ENCODE measurements at regions not wholly inside any gene's neighbourhood (a gene's known extent, or its start where the extent isn't known, plus 50 kb on each side); places are given as distances from the start of the nearest gene placed in this dataset.
"Not testable (repeated sequence)": the region's sequence is repeated elsewhere in the genome, so short reads cannot be mapped to it uniquely, and the experiment has no call there.

DNA sequence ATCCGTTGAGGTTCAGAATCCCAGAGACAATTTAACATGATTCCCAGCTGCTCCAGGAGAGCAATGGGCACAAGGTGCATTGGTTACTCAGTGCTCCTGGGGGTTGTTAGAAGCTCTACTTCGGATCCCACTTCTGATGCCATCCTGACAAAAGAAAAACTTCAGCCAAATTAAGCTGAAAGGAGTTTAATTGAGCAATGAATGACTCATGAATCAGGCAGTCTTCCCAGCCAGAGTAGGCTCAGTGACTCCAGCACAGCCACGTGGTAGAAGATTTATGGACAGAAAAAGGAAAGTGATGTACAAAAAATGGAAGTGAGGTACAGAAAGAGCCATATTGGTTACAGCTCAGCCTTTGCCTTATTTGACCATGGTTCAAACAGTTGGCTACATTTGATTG lies 95.7 kb downstream of the PWWP3B start:
- Mint-ChIP-seq H3K4me3 (no peak overlapping the region), H3K36me3 (ENCODE audit: low read depth) (no peaks in the 10 kb centered on the region), H3K27me3 (ENCODE audit: low read depth) (no peaks in the 10 kb centered on the region), H3K4me1 (no peaks in the 10 kb centered on the region), H3K9me3 (peaks cover 14% of the 10 kb centered on the region), H3K27ac (ENCODE audit: unreplicated experiment) (no peak overlapping the region)
- TF ChIP-seq, protein P1, sequence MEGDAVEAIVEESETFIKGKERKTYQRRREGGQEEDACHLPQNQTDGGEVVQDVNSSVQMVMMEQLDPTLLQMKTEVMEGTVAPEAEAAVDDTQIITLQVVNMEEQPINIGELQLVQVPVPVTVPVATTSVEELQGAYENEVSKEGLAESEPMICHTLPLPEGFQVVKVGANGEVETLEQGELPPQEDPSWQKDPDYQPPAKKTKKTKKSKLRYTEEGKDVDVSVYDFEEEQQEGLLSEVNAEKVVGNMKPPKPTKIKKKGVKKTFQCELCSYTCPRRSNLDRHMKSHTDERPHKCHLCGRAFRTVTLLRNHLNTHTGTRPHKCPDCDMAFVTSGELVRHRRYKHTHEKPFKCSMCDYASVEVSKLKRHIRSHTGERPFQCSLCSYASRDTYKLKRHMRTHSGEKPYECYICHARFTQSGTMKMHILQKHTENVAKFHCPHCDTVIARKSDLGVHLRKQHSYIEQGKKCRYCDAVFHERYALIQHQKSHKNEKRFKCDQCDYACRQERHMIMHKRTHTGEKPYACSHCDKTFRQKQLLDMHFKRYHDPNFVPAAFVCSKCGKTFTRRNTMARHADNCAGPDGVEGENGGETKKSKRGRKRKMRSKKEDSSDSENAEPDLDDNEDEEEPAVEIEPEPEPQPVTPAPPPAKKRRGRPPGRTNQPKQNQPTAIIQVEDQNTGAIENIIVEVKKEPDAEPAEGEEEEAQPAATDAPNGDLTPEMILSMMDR (conservative IDR thresholded peaks at IDR 0.05): no peak
- DNase-seq (ENCODE audit: low read depth, low spot score): no peak

- H3K4me1 Mint-ChIP-seq; DNase-seq (ENCODE audit: low read depth, low spot score); H3K27ac Mint-ChIP-seq (ENCODE audit: unreplicated experiment); H3K36me3 Mint-ChIP-seq (ENCODE audit: low read depth); H3K9me3 Mint-ChIP-seq; H3K4me3 Mint-ChIP-seq; H3K27me3 Mint-ChIP-seq (ENCODE audit: low read depth): not testable (repeated sequence)
Measured at GRCh38 chrX:106273947-106274587, 106.0 kb downstream of the PWWP3B start.

- H3K4me3 Mint-ChIP-seq; H3K27ac Mint-ChIP-seq (ENCODE audit: unreplicated experiment); H3K9me3 Mint-ChIP-seq; H3K36me3 Mint-ChIP-seq (ENCODE audit: low read depth); H3K4me1 Mint-ChIP-seq; H3K27me3 Mint-ChIP-seq (ENCODE audit: low read depth); DNase-seq (ENCODE audit: low read depth, low spot score): not testable (repeated sequence)
Measured at GRCh38 chrX:106275172-106275571, 107.1 kb downstream of the PWWP3B start.

DNA sequence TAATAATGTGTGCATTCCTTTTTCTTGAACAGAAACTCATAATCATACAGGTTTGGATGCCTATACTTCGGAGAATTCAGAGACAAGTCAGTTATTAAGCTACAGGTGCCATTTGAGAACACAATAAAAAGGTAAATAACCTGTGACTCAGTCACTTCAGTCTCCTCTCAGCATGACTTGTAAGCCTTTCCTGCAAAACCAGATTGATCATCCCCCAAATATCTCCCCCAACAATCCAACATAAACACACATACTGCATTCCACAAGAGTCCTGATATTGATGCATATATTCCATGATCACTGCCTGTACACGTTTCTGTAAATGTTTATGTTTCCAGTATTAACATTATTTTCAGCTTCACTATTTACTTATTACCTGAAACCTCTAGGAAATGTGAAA lies 110.8 kb downstream of the PWWP3B start:
- DNase-seq (ENCODE audit: low read depth, low spot score): no peak
- Mint-ChIP-seq H3K9me3 (peaks cover 3% of the 10 kb centered on the region), H3K4me1 (no peaks in the 10 kb centered on the region), H3K4me3 (no peak overlapping the region), H3K27ac (ENCODE audit: unreplicated experiment) (no peak overlapping the region), H3K27me3 (ENCODE audit: low read depth) (no peaks in the 10 kb centered on the region), H3K36me3 (ENCODE audit: low read depth) (no peaks in the 10 kb centered on the region)
- TF ChIP-seq, protein P1 (conservative IDR thresholded peaks at IDR 0.05): no peak

DNA sequence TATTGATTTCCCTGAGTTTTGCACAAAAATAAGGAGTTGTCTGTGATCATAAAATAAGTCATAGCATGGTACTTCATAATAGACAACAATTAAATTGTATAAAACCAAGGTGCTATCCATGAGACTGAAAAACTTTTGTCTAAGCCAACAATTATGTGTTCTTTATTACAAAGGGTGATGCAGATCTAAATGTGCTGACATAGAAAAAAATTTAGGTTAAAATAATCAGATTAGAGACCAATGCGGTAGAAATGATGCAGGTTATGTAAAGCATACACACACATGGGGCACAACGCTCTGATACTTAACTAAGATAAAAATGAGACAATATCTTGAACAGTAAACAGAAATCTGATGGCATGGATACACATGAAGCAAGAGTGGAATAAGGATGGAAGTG lies 113.3 kb downstream of the PWWP3B start:
- Mint-ChIP-seq H3K4me3 (no peak overlapping the region), H3K36me3 (ENCODE audit: low read depth) (no peaks in the 10 kb centered on the region), H3K4me1 (no peaks in the 10 kb centered on the region), H3K9me3 (peaks cover 3% of the 10 kb centered on the region), H3K27ac (ENCODE audit: unreplicated experiment) (no peak overlapping the region), H3K27me3 (ENCODE audit: low read depth) (no peaks in the 10 kb centered on the region)
- no peak for DNase-seq (ENCODE audit: low read depth, low spot score)
- TF ChIP-seq, protein P1 (conservative IDR thresholded peaks at IDR 0.05): no peak

- TF ChIP-seq, protein P1 (conservative IDR thresholded peaks at IDR 0.05): no peak
- Mint-ChIP-seq H3K4me3 (no peak overlapping the region), H3K27ac (ENCODE audit: unreplicated experiment) (no peak overlapping the region), H3K9me3 (peaks cover 3% of the 10 kb centered on the region), H3K4me1 (no peaks in the 10 kb centered on the region), H3K36me3 (ENCODE audit: low read depth) (peaks cover 3% of the 10 kb centered on the region), H3K27me3 (ENCODE audit: low read depth) (no peaks in the 10 kb centered on the region)
- no peak for DNase-seq (ENCODE audit: low read depth, low spot score)
Measured at GRCh38 chrX:106283841-106284240, 115.7 kb downstream of the PWWP3B start.
